Endothelial cell of umbilical vein (primary cell): ENCODE measurements at regions not wholly inside any gene's neighbourhood (a gene's known extent, or its start where the extent isn't known, plus 50 kb on each side); places are given as distances from the start of the nearest gene placed in this dataset.

Source experiments
- BruUV-seq: library from RNA; stranded (reverse); fragments of 400-500 nt; replicated peaks from 2 replicates; lab custom pipeline; 2021; lab: Mats Ljungman, UMichigan
- CTCF ChIA-PET: fragments of 300-600, 350-600 bp; sonication (Branson Sonifier 250); formaldehyde crosslinking; loops from one replicate; lab custom pipeline; 2021; ENCODE audit warnings: antibody characterized with exemption, inconsistent platforms; lab: Charles Lee
- POLR2A ChIA-PET: fragments of 300-600, 350-600 bp; sonication (Branson Sonifier 250); formaldehyde crosslinking; loops from one replicate; lab custom pipeline; 2021; ENCODE audit warnings: antibody characterized with exemption, inconsistent platforms; lab: Charles Lee
- DNase-seq: peaks from one replicate; pipeline ENCODE4 v3.0.0-alpha.2; 2011; ENCODE audit warnings: low read depth, low spot score
- FAIRE-seq: peaks from 2 replicates; lab custom pipeline; 2011; peaks lifted over from hg19 to GRCh38; lab: Jason Lieb, UNC
- H2AFZ ChIP-seq: 2 replicates; pipeline ENCODE4 v1.6.0; 2012; ENCODE audit warnings: low read depth, low read length, control low read depth, inconsistent platforms
- H3K27ac ChIP-seq: 2 replicates; pipeline ENCODE4 v1.5.1; 2011; ENCODE audit warnings: low read depth, mild to moderate bottlenecking, control low read depth, low read length, moderate library complexity; ENCODE audit not compliant: insufficient read depth
- H3K27me3 ChIP-seq, 2 experiments: 2 replicates each; pipeline versions ENCODE4 v1.6.0 to v1.6.1; 2011; ENCODE audit warnings: low read length in 2 of 2, mixed read lengths in 1 of 2; ENCODE audit not compliant: control insufficient read depth in 2 of 2, insufficient read depth in 2 of 2
- H3K36me3 ChIP-seq, 2 experiments: 2 replicates in 1 of 2; 3 replicates in 1 of 2; pipeline ENCODE4 v1.5.1; 2011; ENCODE audit warnings: low read length in 2 of 2, mild to moderate bottlenecking in 1 of 2, moderate library complexity in 1 of 2; ENCODE audit not compliant: control insufficient read depth in 2 of 2, insufficient read depth in 2 of 2; ENCODE audit errors: extremely low read depth in 1 of 2
- H3K4me1 ChIP-seq: 3 replicates; pipeline ENCODE4 v1.5.1; 2011; ENCODE audit warnings: mild to moderate bottlenecking, low read length; ENCODE audit not compliant: control insufficient read depth, insufficient read depth; ENCODE audit errors: extremely low read depth
- H3K4me2 ChIP-seq: 2 replicates; pipeline ENCODE4 v1.6.1; 2011; ENCODE audit warnings: low read length, control low read depth, mixed read lengths; ENCODE audit not compliant: insufficient read depth
- H3K4me3 ChIP-seq, 3 experiments: fragments of 200-600 bp in 1 of 3; sonication (generic), shearing (Covaris generic) in 1 of 3; replicated peaks in 1 of 3; 2 replicates each; pipeline ENCODE4 v1.5.1; 2011 to 2016; ENCODE audit warnings: control low read depth in 3 of 3, low read length in 3 of 3, mild to moderate bottlenecking in 2 of 3, inconsistent platforms in 1 of 3, low read depth in 1 of 3, moderate library complexity in 1 of 3; ENCODE audit not compliant: insufficient read depth in 1 of 3
- H3K79me2 ChIP-seq: 2 replicates; pipeline ENCODE4 v1.6.0; 2012; ENCODE audit warnings: low read length, inconsistent platforms; ENCODE audit not compliant: control insufficient read depth, insufficient read depth
- H3K9ac ChIP-seq: replicated peaks from 2 replicates; pipeline ENCODE3; 2011; ENCODE audit warnings: low read length, control low read depth; ENCODE audit not compliant: insufficient read depth; ENCODE audit errors: extremely low read depth
- H3K9me1 ChIP-seq: replicated peaks from 3 replicates; pipeline ENCODE4 v1.6.0; 2011; ENCODE audit warnings: mild to moderate bottlenecking, low read length; ENCODE audit not compliant: control insufficient read depth, insufficient read depth; ENCODE audit errors: extremely low read depth
- H3K9me3 ChIP-seq: replicated peaks from 2 replicates; pipeline ENCODE4 v1.5.1; 2012; ENCODE audit warnings: low read length, inconsistent platforms; ENCODE audit not compliant: control insufficient read depth, insufficient read depth
- H4K20me1 ChIP-seq: replicated peaks from 2 replicates; pipeline ENCODE3; 2011; ENCODE audit warnings: mild to moderate bottlenecking, low read length; ENCODE audit not compliant: control insufficient read depth, insufficient read depth; ENCODE audit errors: extremely low read depth
- CTCF ChIP-seq, 2 donors: IDR thresholded peaks; 1 replicate in 1 of 2; 2 replicates in 1 of 2; pipeline ENCODE4 v1.5.1; 2011; ENCODE audit warnings: low read length in 2 of 2, mild to moderate bottlenecking in 2 of 2, moderate library complexity in 2 of 2, control low read depth in 1 of 2, inconsistent platforms in 1 of 2, low read depth in 1 of 2; ENCODE audit not compliant: insufficient read depth in 1 of 2; ENCODE audit errors: extremely low read depth in 1 of 2
- EZH2 ChIP-seq: IDR thresholded peaks from 2 replicates; pipeline ENCODE4 v1.6.1; 2012; ENCODE audit warnings: borderline replicate concordance, low read depth, mild to moderate bottlenecking, moderate library complexity, low read length, inconsistent platforms; ENCODE audit not compliant: severe bottlenecking
- FOS ChIP-seq: IDR thresholded peaks from 2 replicates; pipeline ENCODE4 v1.6.1; 2011; ENCODE audit warnings: mild to moderate bottlenecking, low read length, moderate library complexity, borderline replicate concordance; ENCODE audit not compliant: insufficient read depth
- GATA2 ChIP-seq: IDR thresholded peaks from 2 replicates; pipeline ENCODE4 v1.7.0; 2011; ENCODE audit warnings: low read depth, mild to moderate bottlenecking, moderate library complexity, mixed read lengths, low read length; ENCODE audit not compliant: insufficient read length, insufficient read depth
- JUN ChIP-seq: IDR thresholded peaks from 2 replicates; pipeline ENCODE4 v1.6.1; 2011; ENCODE audit warnings: borderline replicate concordance, low read depth; ENCODE audit not compliant: insufficient read length, insufficient read depth
- MYC ChIP-seq: IDR thresholded peaks from one replicate; pipeline ENCODE4 v1.6.1; 2011; ENCODE audit warnings: mild to moderate bottlenecking, low read depth, low read length
- POLR2A ChIP-seq: IDR thresholded peaks from 2 replicates; pipeline ENCODE4 v1.6.1; 2012; ENCODE audit warnings: low read depth, mild to moderate bottlenecking, control low read depth, low read length
- POLR2AphosphoS5 ChIP-seq: IDR thresholded peaks from 2 replicates; pipeline ENCODE4 v1.6.1; 2012; ENCODE audit warnings: low read depth, mild to moderate bottlenecking, control low read depth, low read length, moderate library complexity; ENCODE audit not compliant: insufficient read depth
- dilution Hi-C: fragments of 300-500 bp; cut with MboI; formaldehyde crosslinking; loops from one replicate; pipeline ENCODE4 v1.15.0; 2019; ENCODE audit warnings: low sequenced_read_pairs; ENCODE audit not compliant: extremely low pct_ligation_motif_present
- intact Hi-C: fragments of 100-400 bp; cut with micrococcal nuclease; formaldehyde crosslinking; loops from one replicate; pipeline ENCODE4 v1.10.0; 2022
- TF ChIP-seq, protein P1 (sequence below): IDR thresholded peaks from 2 replicates; pipeline ENCODE4 v1.6.1; 2011; ENCODE audit not compliant: insufficient read depth, insufficient read length

DNA sequence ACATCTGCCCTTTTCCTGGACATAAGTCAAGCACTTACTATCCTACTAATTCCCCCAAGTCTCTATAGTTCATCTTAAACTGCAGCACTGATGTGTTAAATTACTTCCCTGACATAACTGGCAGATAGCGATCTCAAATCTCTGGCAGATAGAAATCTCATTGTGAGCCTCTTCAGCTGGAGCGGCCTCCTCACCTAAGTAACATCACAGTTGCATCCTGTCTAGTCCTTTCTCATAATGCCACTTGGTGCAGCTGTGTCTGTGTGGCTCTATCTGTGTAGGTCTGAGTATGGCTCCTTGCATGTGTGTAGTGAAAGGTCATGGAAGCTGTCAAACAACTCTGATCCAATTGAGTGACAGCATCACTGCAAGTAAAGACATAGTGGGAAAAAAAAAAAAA lies 53.6 kb upstream of the FST start:
- no TSS peak for BruUV-seq
- H3K4me1 ChIP-seq, result no peaks in the 10 kb centered on the region
- no peaks in the 10 kb centered on the region for H3K9me1 ChIP-seq

More for the DNA sequence above, 53.6 kb upstream of the FST start:
- TF ChIP-seq POLR2A (no peak), EZH2 (no peak), CTCF (IDR thresholded peaks at IDR 0.05; ENCODE audit: extremely low read depth in 1 of 2, insufficient read depth in 1 of 2, low read depth in 1 of 2, low read length in 2 of 2) (no peak), JUN (no peak), FOS (no peak), MYC (no peak), POLR2AphosphoS5 (no peak), GATA2 (no peak)
- TF ChIP-seq, protein P1, sequence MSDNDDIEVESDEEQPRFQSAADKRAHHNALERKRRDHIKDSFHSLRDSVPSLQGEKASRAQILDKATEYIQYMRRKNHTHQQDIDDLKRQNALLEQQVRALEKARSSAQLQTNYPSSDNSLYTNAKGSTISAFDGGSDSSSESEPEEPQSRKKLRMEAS, result no peak
- Histone ChIP-seq H3K79me2 (no peaks in the 10 kb centered on the region), H3K27ac (no peak overlapping the region), H3K27me3 (no peaks in the 10 kb centered on the region), H3K4me2 (no peak overlapping the region), H3K9me3 (no peaks in the 10 kb centered on the region), H3K9ac (no peak overlapping the region), H2AFZ (no peak overlapping the region), H3K36me3 (no peaks in the 10 kb centered on the region), H4K20me1 (no peaks in the 10 kb centered on the region), H3K4me3 (no peak overlapping the region)
- POLR2A ChIA-PET, result interaction anchor here (0.7 kb wide), 1 partner anchor 744 kb away, joined by 3 read pairs; no protein-coding TSS in a partner anchor
- no peak for FAIRE-seq
- CTCF ChIA-PET, result interaction anchor here (1.1 to 2.7 kb wide), 3 partner anchors 164 to 442 kb away, joined by 3 to 12 read pairs (median 4); no protein-coding TSS in a partner anchor
- DNase-seq, result no peak
- dilution Hi-C loops (no loop called here), intact Hi-C loops (loop anchor here (1.0 kb wide), 2 partner anchors 791 to 802 kb away; no protein-coding TSS in a partner anchor)
